WERI-Rb-1 (cell line): ENCODE measurements at regions not wholly inside any gene's neighbourhood (a gene's known extent, or its start where the extent isn't known, plus 50 kb on each side); places are given as distances from the start of the nearest gene placed in this dataset.

Experiments
- DNase-seq: peaks from one replicate; pipeline ENCODE4 v3.0.0-alpha.2; 2020
- H3K27ac ChIP-seq: fragments of 250-450 bp; sonication (Bioruptor Pico); 2 replicates; pipeline ENCODE4 v1.5.1; 2020; ENCODE audit warnings: mild to moderate bottlenecking, moderate library complexity
- H3K27me3 ChIP-seq: fragments of 250-450 bp; sonication (Bioruptor Pico); 2 replicates; pipeline ENCODE4 v1.5.1; 2021; ENCODE audit warnings: mild to moderate bottlenecking, low read depth, moderate library complexity; ENCODE audit not compliant: insufficient read depth, severe bottlenecking
- H3K36me3 ChIP-seq: fragments of 250-450 bp; sonication (Bioruptor Pico); 2 replicates; pipeline ENCODE4 v1.5.1; 2020; ENCODE audit warnings: mild to moderate bottlenecking, moderate library complexity
- H3K4me3 ChIP-seq: 2 replicates; pipeline ENCODE4 v1.5.1; 2011; ENCODE audit warnings: low read depth, mild to moderate bottlenecking, control low read depth, low read length
- H3K9me3 ChIP-seq: fragments of 250-450 bp; sonication (Bioruptor Pico); 2 replicates; pipeline ENCODE4 v1.5.1; 2021; ENCODE audit warnings: mild to moderate bottlenecking, moderate library complexity; ENCODE audit not compliant: severe bottlenecking
- TF ChIP-seq, protein P1 (sequence below): IDR thresholded peaks from 2 replicates; pipeline ENCODE4 v1.5.1; 2011; ENCODE audit warnings: low read depth, mild to moderate bottlenecking, control low read depth, inconsistent platforms, low read length

DNA sequence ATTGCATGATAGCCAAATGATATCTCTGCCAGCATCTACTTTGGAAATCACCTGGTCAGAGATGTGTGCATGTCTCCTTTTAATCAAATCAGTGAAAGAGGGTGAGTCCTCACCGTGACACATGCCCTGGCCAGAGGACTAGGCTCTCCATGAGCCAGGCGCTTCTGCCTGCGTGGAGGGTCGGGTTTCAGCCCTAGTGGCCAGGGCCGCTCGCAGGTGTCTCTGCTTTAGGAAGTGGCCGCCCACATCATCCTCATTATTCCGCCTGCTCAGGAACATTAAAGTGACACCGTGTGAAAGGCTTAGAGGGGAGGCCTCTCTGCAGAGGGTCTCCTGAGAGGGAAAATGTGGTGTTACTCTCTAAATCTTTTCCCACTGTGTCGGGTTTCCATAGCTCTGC is 173.6 kb upstream of the PRKCQ start:
- H3K36me3 ChIP-seq, result no peaks in the 10 kb centered on the region
- H3K4me3 ChIP-seq, result no peak overlapping the region
- no peaks in the 10 kb centered on the region for H3K9me3 ChIP-seq
- TF ChIP-seq, protein P1, sequence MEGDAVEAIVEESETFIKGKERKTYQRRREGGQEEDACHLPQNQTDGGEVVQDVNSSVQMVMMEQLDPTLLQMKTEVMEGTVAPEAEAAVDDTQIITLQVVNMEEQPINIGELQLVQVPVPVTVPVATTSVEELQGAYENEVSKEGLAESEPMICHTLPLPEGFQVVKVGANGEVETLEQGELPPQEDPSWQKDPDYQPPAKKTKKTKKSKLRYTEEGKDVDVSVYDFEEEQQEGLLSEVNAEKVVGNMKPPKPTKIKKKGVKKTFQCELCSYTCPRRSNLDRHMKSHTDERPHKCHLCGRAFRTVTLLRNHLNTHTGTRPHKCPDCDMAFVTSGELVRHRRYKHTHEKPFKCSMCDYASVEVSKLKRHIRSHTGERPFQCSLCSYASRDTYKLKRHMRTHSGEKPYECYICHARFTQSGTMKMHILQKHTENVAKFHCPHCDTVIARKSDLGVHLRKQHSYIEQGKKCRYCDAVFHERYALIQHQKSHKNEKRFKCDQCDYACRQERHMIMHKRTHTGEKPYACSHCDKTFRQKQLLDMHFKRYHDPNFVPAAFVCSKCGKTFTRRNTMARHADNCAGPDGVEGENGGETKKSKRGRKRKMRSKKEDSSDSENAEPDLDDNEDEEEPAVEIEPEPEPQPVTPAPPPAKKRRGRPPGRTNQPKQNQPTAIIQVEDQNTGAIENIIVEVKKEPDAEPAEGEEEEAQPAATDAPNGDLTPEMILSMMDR, result no peak
- DNase-seq, result no peak
- no peaks in the 10 kb centered on the region for H3K27me3 ChIP-seq
- H3K27ac ChIP-seq, result no peak overlapping the region

DNA sequence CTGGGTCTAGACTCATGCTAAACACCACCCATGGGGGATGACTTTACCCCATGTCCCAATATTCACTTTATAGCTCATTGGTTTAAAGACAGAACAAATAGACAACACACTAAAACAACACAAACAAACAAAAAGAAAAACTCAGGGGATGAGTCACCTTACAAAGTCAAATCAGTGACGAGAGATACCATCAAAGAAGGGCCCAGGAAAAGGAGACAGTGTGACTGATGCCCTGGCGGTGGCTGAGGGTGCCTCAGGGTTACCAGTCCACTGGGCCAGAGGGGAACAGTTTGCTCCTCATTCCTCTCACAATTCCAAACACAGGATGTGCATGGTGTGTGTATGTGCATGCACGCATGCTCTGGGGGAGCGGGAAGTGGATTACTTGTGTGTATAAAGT is 171.3 kb upstream of the PRKCQ start:
- TF ChIP-seq, protein P1, result no peak
- Histone ChIP-seq H3K27ac (no peak overlapping the region), H3K27me3 (no peaks in the 10 kb centered on the region), H3K36me3 (no peaks in the 10 kb centered on the region), H3K4me3 (no peak overlapping the region), H3K9me3 (no peaks in the 10 kb centered on the region)
- DNase-seq, result no peak

DNA sequence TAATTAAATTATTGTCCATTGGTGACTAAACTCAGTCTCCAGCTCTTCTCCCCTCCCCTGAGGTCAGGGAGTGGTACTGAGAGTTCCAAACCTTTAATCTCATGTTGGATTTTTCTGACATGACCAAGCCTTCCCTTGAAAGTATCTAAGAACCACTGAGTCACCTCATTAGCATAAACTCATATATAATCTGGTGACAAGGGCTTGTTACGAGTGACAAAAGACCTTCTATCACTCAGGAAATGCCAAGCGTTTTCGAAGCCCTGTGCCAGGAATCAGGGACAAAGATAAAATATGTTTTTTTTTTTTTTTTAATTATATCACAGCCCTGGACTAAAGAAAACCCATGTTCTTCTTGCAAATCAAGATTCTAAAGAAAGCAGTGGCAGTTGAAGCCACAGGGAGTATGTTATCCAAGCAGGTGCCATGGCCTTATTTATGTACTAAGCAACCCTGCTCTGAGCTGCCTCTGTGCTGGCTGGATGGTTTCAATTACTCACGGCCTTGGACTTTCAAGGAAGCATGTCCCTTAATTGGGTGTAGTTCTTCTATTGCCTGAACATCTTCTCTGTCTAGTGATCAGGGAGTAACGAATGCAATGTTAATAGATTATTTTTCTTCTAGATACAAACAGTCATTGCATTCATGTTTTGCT is 169.0 kb upstream of the PRKCQ start:
- no peaks in the 10 kb centered on the region for H3K9me3 ChIP-seq
- H3K4me3 ChIP-seq, result no peak overlapping the region
- H3K36me3 ChIP-seq, result no peaks in the 10 kb centered on the region
- no peaks in the 10 kb centered on the region for H3K27me3 ChIP-seq
- no peak for DNase-seq
- TF ChIP-seq, protein P1, result no peak
- no peak overlapping the region for H3K27ac ChIP-seq

DNA sequence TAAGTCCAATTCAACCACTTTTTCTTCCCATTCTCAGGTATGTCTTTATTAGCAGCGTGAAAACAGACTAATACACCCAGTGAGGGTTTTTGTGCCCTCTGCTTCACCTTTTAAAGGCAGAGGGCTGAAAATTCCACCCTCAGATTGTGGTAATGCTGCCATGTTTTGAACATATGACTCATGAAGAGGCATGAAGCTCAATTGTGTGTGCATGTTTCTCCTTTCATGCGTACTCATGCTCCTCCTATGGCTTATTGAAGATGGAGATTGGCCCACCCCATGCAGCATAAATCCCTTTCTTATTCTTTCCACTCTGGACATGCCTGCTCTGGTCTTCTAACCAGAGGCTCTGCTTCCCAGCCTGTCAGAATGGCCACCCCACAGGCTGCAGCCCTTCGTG is 168.0 kb upstream of the PRKCQ start:
- no peak overlapping the region for H3K27ac ChIP-seq
- no peaks in the 10 kb centered on the region for H3K27me3 ChIP-seq
- no peak for DNase-seq
- no peaks in the 10 kb centered on the region for H3K9me3 ChIP-seq
- TF ChIP-seq, protein P1, result no peak
- no peak overlapping the region for H3K4me3 ChIP-seq
- no peaks in the 10 kb centered on the region for H3K36me3 ChIP-seq

DNA sequence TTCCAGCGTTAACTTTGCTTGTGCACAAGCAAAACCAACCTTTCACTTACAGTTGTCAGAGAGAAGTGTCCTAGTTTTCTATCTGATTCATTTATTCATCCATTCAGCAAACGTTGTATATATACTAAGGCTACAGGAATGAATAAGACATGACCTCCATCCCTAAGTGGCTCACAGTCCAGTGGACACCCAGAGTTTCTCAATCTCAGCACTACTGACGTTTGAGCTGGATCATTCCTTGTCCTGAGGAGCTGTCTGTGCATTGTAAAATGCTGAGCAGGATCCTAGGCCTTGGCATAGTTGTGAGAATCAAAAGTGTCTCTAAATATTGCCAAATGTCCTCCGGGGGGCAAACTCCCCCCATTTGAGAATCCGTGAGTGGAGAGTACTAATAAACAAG is 166.7 kb upstream of the PRKCQ start:
- DNase-seq, result no peak
- H3K9me3 ChIP-seq, result no peaks in the 10 kb centered on the region
- no peaks in the 10 kb centered on the region for H3K27me3 ChIP-seq
- no peaks in the 10 kb centered on the region for H3K36me3 ChIP-seq
- TF ChIP-seq, protein P1, result no peak
- H3K27ac ChIP-seq, result no peak overlapping the region
- no peak overlapping the region for H3K4me3 ChIP-seq

DNA sequence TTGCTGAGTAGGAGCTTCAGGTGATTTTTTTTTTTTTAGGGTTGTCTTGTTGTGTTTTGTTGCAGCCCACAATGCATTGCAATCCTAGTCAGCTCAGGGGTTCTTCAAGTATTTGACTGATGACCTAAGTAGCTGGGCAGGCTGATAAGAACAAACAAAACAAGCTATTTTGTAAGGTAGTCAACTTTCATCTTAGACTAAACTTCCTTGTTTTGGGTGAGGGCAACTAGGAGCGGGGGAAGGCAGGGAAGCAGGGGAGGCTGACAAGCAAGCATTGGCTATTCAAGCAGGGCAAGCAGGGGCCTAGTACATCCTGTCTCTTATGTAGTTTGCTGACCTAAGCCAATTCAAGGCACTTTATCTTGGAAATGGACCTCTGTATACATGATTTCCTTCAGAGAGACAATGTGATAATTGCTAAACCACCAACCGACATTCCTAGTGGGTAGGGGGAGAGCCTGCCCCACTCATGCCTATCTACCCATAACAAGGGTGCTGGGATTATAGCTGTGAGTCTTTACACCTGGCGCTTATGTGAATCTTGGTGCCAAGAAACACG is 163.3 kb upstream of the PRKCQ start:
- TF ChIP-seq, protein P1, result no peak
- Histone ChIP-seq H3K27ac (no peak overlapping the region), H3K27me3 (no peaks in the 10 kb centered on the region), H3K4me3 (no peak overlapping the region), H3K36me3 (no peaks in the 10 kb centered on the region), H3K9me3 (no peaks in the 10 kb centered on the region)
- no peak for DNase-seq
